ENCODE measurements at regions not wholly inside any gene's neighbourhood (a gene's known extent, or its start where the extent isn't known, plus 50 kb on each side); places are given as distances from the start of the nearest gene placed in this dataset.

- DNase-seq (ENCODE audit: low read depth), result no peak
- TF ChIP-seq CTCF (IDR thresholded peaks at IDR 0.05; ENCODE audit: control insufficient read depth, insufficient read depth, low read depth, low read length, missing control alignments), result no peak
- no peak overlapping the region for H3K4me3 ChIP-seq (ENCODE audit: control insufficient read depth, low read depth, low read length)
Observed at GRCh38 chr14:97618401-97618800, 821.2 kb downstream of the VRK1 start.

- H3K4me3 ChIP-seq (ENCODE audit: control insufficient read depth, low read depth, low read length), result no peak overlapping the region
Observed at GRCh38 chr14:97618917-97619690, 821.9 kb downstream of the VRK1 start.

GRCh38 chr14:97620066-97620465 is 822.9 kb downstream of the VRK1 start:
- H3K4me3 ChIP-seq (ENCODE audit: control insufficient read depth, low read depth, low read length), result no peak overlapping the region
- TF ChIP-seq CTCF (IDR thresholded peaks at IDR 0.05; ENCODE audit: control insufficient read depth, insufficient read depth, low read depth, low read length, missing control alignments), result no peak
- DNase-seq (ENCODE audit: low read depth), result no peak

More at GRCh38 chr14:97618917-97619690, 821.9 kb downstream of the VRK1 start:
- TF ChIP-seq CTCF (IDR thresholded peaks at IDR 0.05; ENCODE audit: control insufficient read depth, insufficient read depth, low read depth, low read length, missing control alignments), result no peak
- no peak for DNase-seq (ENCODE audit: low read depth)

GRCh38 chr14:97624985-97625384 is 827.8 kb downstream of the VRK1 start:
- H3K4me3 ChIP-seq (ENCODE audit: control insufficient read depth, low read depth, low read length), result no peak overlapping the region
- no peak for TF ChIP-seq CTCF (IDR thresholded peaks at IDR 0.05; ENCODE audit: control insufficient read depth, insufficient read depth, low read depth, low read length, missing control alignments)
- DNase-seq (ENCODE audit: low read depth), result no peak

GRCh38 chr14:97625477-97625876 is 828.3 kb downstream of the VRK1 start:
- H3K4me3 ChIP-seq (ENCODE audit: control insufficient read depth, low read depth, low read length), result no peak overlapping the region
- TF ChIP-seq CTCF (IDR thresholded peaks at IDR 0.05; ENCODE audit: control insufficient read depth, insufficient read depth, low read depth, low read length, missing control alignments), result no peak
- no peak for DNase-seq (ENCODE audit: low read depth)

- DNase-seq (ENCODE audit: low read depth), result no peak
Observed at GRCh38 chr14:97626088-97626487, 828.9 kb downstream of the VRK1 start.

More at GRCh38 chr14:97626088-97626487, 828.9 kb downstream of the VRK1 start:
- no peak for TF ChIP-seq CTCF (IDR thresholded peaks at IDR 0.05; ENCODE audit: control insufficient read depth, insufficient read depth, low read depth, low read length, missing control alignments)
- no peak overlapping the region for H3K4me3 ChIP-seq (ENCODE audit: control insufficient read depth, low read depth, low read length)

Data from AG09309 (cell line).